RWPE1 (cell line): ENCODE measurements at regions not wholly inside any gene's neighbourhood (a gene's known extent, or its start where the extent isn't known, plus 50 kb on each side); places are given as distances from the start of the nearest gene placed in this dataset.

Source experiments
- CTCF ChIA-PET: fragments of 350-600 bp; sonication (Branson Sonifier 250); formaldehyde crosslinking; extraction: SDS; loops from one replicate; lab custom pipeline; 2021; lab: Yijun Ruan, JAX
- POLR2A ChIA-PET: fragments of 400-600 bp; formaldehyde crosslinking; extraction: SDS; loops from one replicate; lab custom pipeline; 2020; ENCODE audit warnings: antibody characterized with exemption; ENCODE audit not compliant: low non-redundant PET; lab: Yijun Ruan, JAX
- DNase-seq: peaks from one replicate; pipeline ENCODE4 v3.0.0; 2012; ENCODE audit warnings: low spot score
- H3K27ac ChIP-seq: fragments of 450-650 bp; 2 replicates; pipeline ENCODE4 v1.5.1; 2017
- TF ChIP-seq, protein P1 (sequence below): fragments of 450-650 bp; conservative IDR thresholded peaks from 2 replicates; pipeline ENCODE4 v1.5.1; 2017; ENCODE audit warnings: low read depth, mild to moderate bottlenecking

GRCh38 chr6:6392214-6393068, 72.0 kb upstream of the F13A1 start:
- DNase-seq: no peak
- TF ChIP-seq, protein P1, sequence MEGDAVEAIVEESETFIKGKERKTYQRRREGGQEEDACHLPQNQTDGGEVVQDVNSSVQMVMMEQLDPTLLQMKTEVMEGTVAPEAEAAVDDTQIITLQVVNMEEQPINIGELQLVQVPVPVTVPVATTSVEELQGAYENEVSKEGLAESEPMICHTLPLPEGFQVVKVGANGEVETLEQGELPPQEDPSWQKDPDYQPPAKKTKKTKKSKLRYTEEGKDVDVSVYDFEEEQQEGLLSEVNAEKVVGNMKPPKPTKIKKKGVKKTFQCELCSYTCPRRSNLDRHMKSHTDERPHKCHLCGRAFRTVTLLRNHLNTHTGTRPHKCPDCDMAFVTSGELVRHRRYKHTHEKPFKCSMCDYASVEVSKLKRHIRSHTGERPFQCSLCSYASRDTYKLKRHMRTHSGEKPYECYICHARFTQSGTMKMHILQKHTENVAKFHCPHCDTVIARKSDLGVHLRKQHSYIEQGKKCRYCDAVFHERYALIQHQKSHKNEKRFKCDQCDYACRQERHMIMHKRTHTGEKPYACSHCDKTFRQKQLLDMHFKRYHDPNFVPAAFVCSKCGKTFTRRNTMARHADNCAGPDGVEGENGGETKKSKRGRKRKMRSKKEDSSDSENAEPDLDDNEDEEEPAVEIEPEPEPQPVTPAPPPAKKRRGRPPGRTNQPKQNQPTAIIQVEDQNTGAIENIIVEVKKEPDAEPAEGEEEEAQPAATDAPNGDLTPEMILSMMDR: no peak
- ChIA-PET POLR2A (no interaction called here), CTCF (interaction anchor here (0.6 kb wide), 1 partner anchor 58 kb away, joined by 3 read pairs; no protein-coding TSS in a partner anchor)
- H3K27ac ChIP-seq: no peak overlapping the region

- ChIA-PET POLR2A (no interaction called here), CTCF (no interaction called here)
- TF ChIP-seq, protein P1: no peak
- no peak for DNase-seq
- no peak overlapping the region for H3K27ac ChIP-seq
These were observed 72.6 kb upstream of the F13A1 start for GRCh38 chr6:6393069-6393529.

- CTCF ChIA-PET: no interaction called here
- no peak for DNase-seq
- POLR2A ChIA-PET: no interaction called here
- no peak overlapping the region for H3K27ac ChIP-seq
- TF ChIP-seq, protein P1: no peak
These were observed 75.2 kb upstream of the F13A1 start for GRCh38 chr6:6395581-6396197.

DNA sequence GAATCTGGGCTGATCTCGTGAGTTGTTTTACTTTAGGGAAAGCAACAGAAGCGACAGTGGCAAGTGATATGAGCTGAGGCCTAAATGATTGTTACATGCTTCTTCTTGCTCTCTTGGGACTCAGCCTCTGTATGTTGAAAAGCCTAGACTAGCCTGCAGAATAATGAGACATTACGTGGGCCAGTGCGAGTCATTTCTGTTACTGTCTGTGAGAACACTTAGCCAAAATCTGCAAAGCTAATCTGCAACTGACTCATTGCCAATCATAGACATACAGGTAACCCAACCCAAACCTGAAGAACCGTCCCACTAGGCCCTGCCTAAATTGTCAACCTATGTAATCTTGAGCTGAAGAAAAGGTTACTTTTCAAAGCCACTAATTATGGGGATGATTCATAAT, 77.4 kb upstream of the F13A1 start:
- CTCF ChIA-PET: no interaction called here
- TF ChIP-seq, protein P1: no peak
- no peak for DNase-seq
- H3K27ac ChIP-seq: no peak overlapping the region
- POLR2A ChIA-PET: no interaction called here

GRCh38 chr6:6399568-6399967, 79.1 kb upstream of the F13A1 start:
- CTCF ChIA-PET: no interaction called here
- H3K27ac ChIP-seq: no peak overlapping the region
- no peak for DNase-seq
- TF ChIP-seq, protein P1: no peak
- POLR2A ChIA-PET: no interaction called here

DNA sequence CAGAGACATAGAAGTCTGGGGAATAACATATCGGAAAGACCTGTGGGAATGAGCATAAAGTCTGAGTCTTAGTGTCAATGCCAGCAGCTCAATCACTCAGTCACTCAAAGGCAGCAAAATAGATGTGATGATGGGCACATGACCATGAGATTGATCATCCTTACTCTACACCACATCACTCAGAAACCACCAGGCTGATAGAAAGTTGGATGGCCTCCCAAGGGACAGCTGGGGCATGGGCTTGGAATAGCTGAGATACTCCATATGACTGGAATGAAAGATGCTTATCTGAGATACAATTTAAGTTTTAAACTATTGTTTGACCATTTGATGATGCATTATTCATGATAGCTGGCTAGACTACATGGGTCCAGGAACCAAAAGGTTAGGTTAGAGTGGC, 80.9 kb upstream of the F13A1 start:
- ChIA-PET POLR2A (no interaction called here), CTCF (no interaction called here)
- no peak overlapping the region for H3K27ac ChIP-seq
- DNase-seq: no peak
- TF ChIP-seq, protein P1: no peak
